ENCODE measurements at regions not wholly inside any gene's neighbourhood (a gene's known extent, or its start where the extent isn't known, plus 50 kb on each side); places are given as distances from the start of the nearest gene placed in this dataset.

GRCh38 chr6:2471472-2471871 lies 226.1 kb upstream of the GMDS start:
- no peak for TF ChIP-seq CTCF (IDR thresholded peaks at IDR 0.05)
- no peak for TF ChIP-seq POLR2A (IDR thresholded peaks at IDR 0.05)
